IMR-90 (cell line): ENCODE measurements at regions not wholly inside any gene's neighbourhood (a gene's known extent, or its start where the extent isn't known, plus 50 kb on each side); places are given as distances from the start of the nearest gene placed in this dataset.

Experiments used
- ATAC-seq: fragments of 200-7000 bp; cut with Tn5 transposase; 2 replicates; pipeline ENCODE4 v1.9.1; 2020; ENCODE audit warnings: low read depth, mild to moderate bottlenecking, moderate library complexity
- BruUV-seq: library from RNA; stranded (reverse); fragments of 400-500 nt; replicated peaks from 2 replicates; lab custom pipeline; 2021; lab: Mats Ljungman, UMichigan
- CTCF ChIA-PET: fragments of 300-600 bp; formaldehyde crosslinking; extraction: SDS; loops from one replicate; lab custom pipeline; 2021; ENCODE audit warnings: antibody characterized with exemption; lab: Yijun Ruan, JAX
- POLR2A ChIA-PET: fragments of 300-600 bp; sonication (Branson Sonifier 250); formaldehyde crosslinking; loops from one replicate; lab custom pipeline; 2022; ENCODE audit warnings: antibody characterized with exemption; ENCODE audit not compliant: unreplicated experiment; lab: Charles Lee
- DNase-seq: peaks from one replicate; pipeline ENCODE4 v3.0.0; 2013
- H2AFZ ChIP-seq: replicated peaks from 2 replicates; pipeline ENCODE3; 2013; ENCODE audit warnings: low read length, mild to moderate bottlenecking; ENCODE audit not compliant: poor library complexity
- H2AK5ac ChIP-seq: 2 replicates; pipeline ENCODE4 v1.6.1; 2013; ENCODE audit warnings: low read depth, low read length, inconsistent platforms
- H2AK9ac ChIP-seq: replicated peaks from 2 replicates; pipeline ENCODE3; 2013; ENCODE audit warnings: mild to moderate bottlenecking, low read depth, low read length, moderate library complexity; ENCODE audit not compliant: poor library complexity
- H2BK120ac ChIP-seq: 2 replicates; pipeline ENCODE4 v1.6.1; 2013; ENCODE audit warnings: low read depth, low read length, inconsistent platforms
- H2BK15ac ChIP-seq: 3 replicates; pipeline ENCODE4 v1.6.1; 2013; ENCODE audit warnings: low read depth, low read length, inconsistent platforms
- H2BK20ac ChIP-seq: 2 replicates; pipeline ENCODE4 v1.6.1; 2013; ENCODE audit warnings: low read depth, mild to moderate bottlenecking, inconsistent platforms, low read length, moderate library complexity
- H2BK5ac ChIP-seq: 2 replicates; pipeline ENCODE4 v1.6.1; 2013; ENCODE audit warnings: mild to moderate bottlenecking, low read depth, low read length, inconsistent platforms; ENCODE audit not compliant: poor library complexity, severe bottlenecking
- H3K14ac ChIP-seq: replicated peaks from 2 replicates; pipeline ENCODE4 v1.6.1; 2013; ENCODE audit warnings: low read depth, low read length, inconsistent platforms
- H3K18ac ChIP-seq: 2 replicates; pipeline ENCODE4 v1.6.1; 2013; ENCODE audit warnings: low read depth, low read length, control low read depth
- H3K23ac ChIP-seq: 2 replicates; pipeline ENCODE4 v1.6.1; 2013; ENCODE audit warnings: low read depth, low read length, inconsistent platforms
- H3K27ac ChIP-seq: 2 replicates; pipeline ENCODE4 v1.5.1; 2013; ENCODE audit warnings: mild to moderate bottlenecking, control low read depth, low read length; ENCODE audit not compliant: insufficient read depth
- H3K27me3 ChIP-seq: 2 replicates; pipeline ENCODE4 v1.6.1; 2013; ENCODE audit warnings: low read length; ENCODE audit not compliant: control insufficient read depth, insufficient read depth
- H3K36me3 ChIP-seq: 2 replicates; pipeline ENCODE4 v1.6.1; 2013; ENCODE audit warnings: low read length, mixed read lengths; ENCODE audit not compliant: control insufficient read depth, insufficient read depth
- H3K4ac ChIP-seq: 2 replicates; pipeline ENCODE4 v1.6.1; 2013; ENCODE audit warnings: low read depth, low read length, inconsistent platforms
- H3K4me1 ChIP-seq: 2 replicates; pipeline ENCODE4 v1.6.1; 2013; ENCODE audit warnings: low read length, mixed read lengths; ENCODE audit not compliant: control insufficient read depth, insufficient read depth
- H3K4me2 ChIP-seq: 2 replicates; pipeline ENCODE4 v1.6.1; 2013; ENCODE audit warnings: low read depth, mild to moderate bottlenecking, control low read depth, low read length, moderate library complexity
- H3K4me3 ChIP-seq: 2 replicates; pipeline ENCODE4 v1.5.1; 2013; ENCODE audit warnings: low read depth, mild to moderate bottlenecking, control low read depth, low read length, moderate library complexity; ENCODE audit not compliant: insufficient read depth
- H3K56ac ChIP-seq: 2 replicates; pipeline ENCODE4 v1.6.1; 2013; ENCODE audit warnings: low read length, inconsistent platforms; ENCODE audit not compliant: insufficient read depth; ENCODE audit errors: extremely low read depth
- H3K79me1 ChIP-seq, 2 experiments: 2 replicates each; pipeline ENCODE4 v1.6.1; 2013; ENCODE audit warnings: low read length in 2 of 2, inconsistent platforms in 1 of 2, low read depth in 1 of 2
- H3K9ac ChIP-seq: 2 replicates; pipeline ENCODE4 v1.6.1; 2013; ENCODE audit warnings: low read depth, low read length, control low read depth
- H3K9me1 ChIP-seq: 2 replicates; pipeline ENCODE4 v1.6.1; 2013; ENCODE audit warnings: low read length, inconsistent platforms; ENCODE audit not compliant: insufficient read depth
- H3K9me3 ChIP-seq: 2 replicates; pipeline ENCODE4 v1.6.1; 2013; ENCODE audit warnings: low read length; ENCODE audit not compliant: control insufficient read depth, insufficient read depth
- H4K20me1 ChIP-seq: 2 replicates; pipeline ENCODE4 v1.6.1; 2013; ENCODE audit warnings: low read length, inconsistent platforms; ENCODE audit not compliant: insufficient read depth
- H4K5ac ChIP-seq: 2 replicates; pipeline ENCODE4 v1.6.1; 2013; ENCODE audit warnings: mild to moderate bottlenecking, low read depth, low read length, control low read depth
- H4K8ac ChIP-seq, 2 experiments: 2 replicates each; pipeline ENCODE4 v1.6.1; 2013; ENCODE audit warnings: low read depth in 2 of 2, low read length in 2 of 2, control low read depth in 1 of 2, inconsistent platforms in 1 of 2
- H4K91ac ChIP-seq: 2 replicates; pipeline ENCODE4 v1.6.1; 2013; ENCODE audit warnings: low read depth, low read length, inconsistent platforms; ENCODE audit not compliant: insufficient read depth
- BHLHE40 ChIP-seq: fragments of 150-350 bp; IDR thresholded peaks from 2 replicates; pipeline ENCODE4 v1.6.1; 2016; ENCODE audit warnings: mild to moderate bottlenecking, low read depth, low read length
- CEBPB ChIP-seq: IDR thresholded peaks from 2 replicates; pipeline ENCODE4 v1.6.1; 2012; ENCODE audit warnings: low read depth, low read length, improper control_type of control experiment
- CHD1 ChIP-seq: IDR thresholded peaks from 2 replicates; pipeline ENCODE4 v1.6.1; 2012; ENCODE audit warnings: low read depth, low read length, improper control_type of control experiment
- ELK1 ChIP-seq: fragments of 150-350 bp; IDR thresholded peaks from 2 replicates; pipeline ENCODE4 v1.6.1; 2016; ENCODE audit warnings: low read depth, mild to moderate bottlenecking, low read length, moderate library complexity, borderline replicate concordance
- FOS ChIP-seq: fragments of 150-350 bp; IDR thresholded peaks from 2 replicates; pipeline ENCODE4 v1.6.1; 2016; ENCODE audit warnings: low read depth, low read length
- MAFK ChIP-seq: IDR thresholded peaks from 2 replicates; pipeline ENCODE4 v1.6.1; 2012; ENCODE audit warnings: low read depth, low read length, improper control_type of control experiment
- MAZ ChIP-seq: IDR thresholded peaks from 2 replicates; pipeline ENCODE4 v1.6.1; 2012; ENCODE audit warnings: low read depth, mild to moderate bottlenecking, low read length, improper control_type of control experiment, moderate library complexity, borderline replicate concordance
- MXI1 ChIP-seq: IDR thresholded peaks from 2 replicates; pipeline ENCODE4 v1.6.1; 2012; ENCODE audit warnings: low read depth, mild to moderate bottlenecking, low read length, moderate library complexity, borderline replicate concordance
- NFE2L2 ChIP-seq: fragments of 150-350 bp; IDR thresholded peaks from 2 replicates; pipeline ENCODE4 v1.6.1; 2016; ENCODE audit warnings: low read depth, mild to moderate bottlenecking, low read length
- POLR2A ChIP-seq: IDR thresholded peaks from 2 replicates; pipeline ENCODE4 v1.6.1; 2012; ENCODE audit warnings: mild to moderate bottlenecking, low read depth, low read length
- RAD21 ChIP-seq: IDR thresholded peaks from 2 replicates; pipeline ENCODE4 v1.6.1; 2012; ENCODE audit warnings: low read length, improper control_type of control experiment
- RCOR1 ChIP-seq: IDR thresholded peaks from 2 replicates; pipeline ENCODE4 v1.6.1; 2012; ENCODE audit warnings: mild to moderate bottlenecking, low read length, improper control_type of control experiment; ENCODE audit not compliant: insufficient replicate concordance
- RFX5 ChIP-seq: IDR thresholded peaks from 2 replicates; pipeline ENCODE4 v1.8.0; 2012; ENCODE audit warnings: low read depth, mild to moderate bottlenecking, low read length, moderate library complexity
- SMC3 ChIP-seq: fragments of 150-350 bp; IDR thresholded peaks from 2 replicates; pipeline ENCODE4 v1.6.1; 2016; ENCODE audit warnings: low read depth, mild to moderate bottlenecking, antibody characterized with exemption, low read length, moderate library complexity
- WGBS, 2 experiments: methylation state at CpG; one replicate each; pipeline versions ENCODE4 v1.1.5 to v1.1.7; 2013; ENCODE audit warnings: missing lambda C conversion rate in 2 of 2; ENCODE audit not compliant: insufficient read length in 1 of 2; ENCODE audit errors: extremely low coverage in 2 of 2; 5-methylcytosine and 5-hydroxymethylcytosine counted together
- dilution Hi-C: fragments of 300-500 bp; cut with HindIII; formaldehyde crosslinking; loops from one replicate; pipeline ENCODE4 v1.14.3; 2018; ENCODE audit warnings: low sequenced_read_pairs; ENCODE audit not compliant: unreplicated experiment
- in situ Hi-C: fragments of 300-500 bp; cut with MboI; formaldehyde crosslinking; loops from 3 replicates; pipeline ENCODE4 v1.14.3; 2019; ENCODE audit warnings: low sequenced_read_pairs, inconsistent platforms, mixed read lengths
- intact Hi-C: fragments of 100-400 bp; cut with micrococcal nuclease; formaldehyde crosslinking; loops from 2 replicates; pipeline ENCODE4 v1.10.0; 2022
- TF ChIP-seq, protein P1 (sequence below): fragments of 150-350 bp; IDR thresholded peaks from 2 replicates; pipeline ENCODE4 v1.6.1; 2017; ENCODE audit warnings: mild to moderate bottlenecking, antibody characterized with exemption, low read length, low read depth
- TF ChIP-seq, protein P2 (sequence below): conservative IDR thresholded peaks from 2 replicates; pipeline ENCODE4 v1.5.1; 2012; ENCODE audit warnings: mild to moderate bottlenecking, low read depth, low read length, improper control_type of control experiment

- H3K4ac ChIP-seq: no peak overlapping the region
- intact Hi-C loops (loop anchor here (10.0 kb wide), 2 partner anchors 635 to 1525 kb away; no protein-coding TSS in a partner anchor), dilution Hi-C loops (no loop called here), in situ Hi-C loops (no loop called here)
- no peak overlapping the region for H4K5ac ChIP-seq
- no peak overlapping the region for H4K8ac ChIP-seq
- H3K9me1 ChIP-seq: no peaks in the 10 kb centered on the region
- no peak overlapping the region for H3K56ac ChIP-seq
- no peaks in the 10 kb centered on the region for H3K36me3 ChIP-seq
- H3K23ac ChIP-seq: no peak overlapping the region
- H3K9ac ChIP-seq: no peak overlapping the region
- H2AK9ac ChIP-seq: no peak overlapping the region
- H3K9me3 ChIP-seq: peaks cover 2% of the 10 kb centered on the region; the same call in 1 of the 2 replicates
- no peak overlapping the region for H2AK5ac ChIP-seq
- no peak overlapping the region for H2BK120ac ChIP-seq
- no peak overlapping the region for H3K4me3 ChIP-seq
- no peak overlapping the region for H3K18ac ChIP-seq
- no peak for ATAC-seq
- H4K91ac ChIP-seq: no peak overlapping the region
- H3K4me1 ChIP-seq: no peaks in the 10 kb centered on the region
- no peak overlapping the region for H3K4me2 ChIP-seq
- no peak overlapping the region for H2BK15ac ChIP-seq
- DNase-seq: no peak
- BruUV-seq: no TSS peak
- CTCF ChIA-PET: no interaction called here
- no peaks in the 10 kb centered on the region for H4K20me1 ChIP-seq
- TF ChIP-seq FOS (no peak), RAD21 (no peak), MAFK (no peak), BHLHE40 (no peak), RCOR1 (no peak), CEBPB (no peak), POLR2A (no peak), SMC3 (no peak), CHD1 (no peak), ELK1 (no peak), RFX5 (no peak), MXI1 (no peak), NFE2L2 (no peak), MAZ (no peak)
- TF ChIP-seq, protein P1, sequence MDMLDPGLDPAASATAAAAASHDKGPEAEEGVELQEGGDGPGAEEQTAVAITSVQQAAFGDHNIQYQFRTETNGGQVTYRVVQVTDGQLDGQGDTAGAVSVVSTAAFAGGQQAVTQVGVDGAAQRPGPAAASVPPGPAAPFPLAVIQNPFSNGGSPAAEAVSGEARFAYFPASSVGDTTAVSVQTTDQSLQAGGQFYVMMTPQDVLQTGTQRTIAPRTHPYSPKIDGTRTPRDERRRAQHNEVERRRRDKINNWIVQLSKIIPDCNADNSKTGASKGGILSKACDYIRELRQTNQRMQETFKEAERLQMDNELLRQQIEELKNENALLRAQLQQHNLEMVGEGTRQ: no peak
- TF ChIP-seq, protein P2, sequence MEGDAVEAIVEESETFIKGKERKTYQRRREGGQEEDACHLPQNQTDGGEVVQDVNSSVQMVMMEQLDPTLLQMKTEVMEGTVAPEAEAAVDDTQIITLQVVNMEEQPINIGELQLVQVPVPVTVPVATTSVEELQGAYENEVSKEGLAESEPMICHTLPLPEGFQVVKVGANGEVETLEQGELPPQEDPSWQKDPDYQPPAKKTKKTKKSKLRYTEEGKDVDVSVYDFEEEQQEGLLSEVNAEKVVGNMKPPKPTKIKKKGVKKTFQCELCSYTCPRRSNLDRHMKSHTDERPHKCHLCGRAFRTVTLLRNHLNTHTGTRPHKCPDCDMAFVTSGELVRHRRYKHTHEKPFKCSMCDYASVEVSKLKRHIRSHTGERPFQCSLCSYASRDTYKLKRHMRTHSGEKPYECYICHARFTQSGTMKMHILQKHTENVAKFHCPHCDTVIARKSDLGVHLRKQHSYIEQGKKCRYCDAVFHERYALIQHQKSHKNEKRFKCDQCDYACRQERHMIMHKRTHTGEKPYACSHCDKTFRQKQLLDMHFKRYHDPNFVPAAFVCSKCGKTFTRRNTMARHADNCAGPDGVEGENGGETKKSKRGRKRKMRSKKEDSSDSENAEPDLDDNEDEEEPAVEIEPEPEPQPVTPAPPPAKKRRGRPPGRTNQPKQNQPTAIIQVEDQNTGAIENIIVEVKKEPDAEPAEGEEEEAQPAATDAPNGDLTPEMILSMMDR: no peak
- no peaks in the 10 kb centered on the region for H3K27me3 ChIP-seq
- no peak overlapping the region for H3K14ac ChIP-seq
- H2BK20ac ChIP-seq: no peak overlapping the region
- H3K27ac ChIP-seq: no peak overlapping the region
- no peak overlapping the region for H2AFZ ChIP-seq
- no peaks in the 10 kb centered on the region for H3K79me1 ChIP-seq
- H2BK5ac ChIP-seq: no peak overlapping the region
- WGBS, 2 experiments: no CpG with 5 or more reads among the region's 1 CpG
- POLR2A ChIA-PET: no interaction called here
These were observed 529.1 kb upstream of the PCDH10 start for GRCh38 chr4:132619968-132620367.
